Transverse colon (tissue), 3 donors: ENCODE measurements at regions not wholly inside any gene's neighbourhood (a gene's known extent, or its start where the extent isn't known, plus 50 kb on each side); places are given as distances from the start of the nearest gene placed in this dataset.

Source experiments
- EP300 ChIP-seq: sonication (generic); formaldehyde crosslinking; IDR thresholded peaks from one replicate; pipeline ENCODE4 v1.6.1; 2017; ENCODE audit warnings: antibody characterized with exemption, low read depth
- POLR2A ChIP-seq: fragments of 450-650 bp; IDR thresholded peaks from one replicate; pipeline ENCODE4 v1.6.1; 2016; ENCODE audit warnings: antibody characterized with exemption, mild to moderate bottlenecking, moderate library complexity
- TF ChIP-seq, protein P1 (sequence below), 5 experiments: fragments of 200-600 bp in 3 of 5; fragments of 450-650 bp in 2 of 5; sonication (generic) in 3 of 5; IDR thresholded peaks; 1 replicate in 2 of 5; 2 replicates in 3 of 5; pipeline ENCODE4 v1.5.1; 2016 to 2017; ENCODE audit warnings: antibody characterized with exemption in 5 of 5, inconsistent platforms in 3 of 5, mild to moderate bottlenecking in 2 of 5, moderate library complexity in 1 of 5

DNA sequence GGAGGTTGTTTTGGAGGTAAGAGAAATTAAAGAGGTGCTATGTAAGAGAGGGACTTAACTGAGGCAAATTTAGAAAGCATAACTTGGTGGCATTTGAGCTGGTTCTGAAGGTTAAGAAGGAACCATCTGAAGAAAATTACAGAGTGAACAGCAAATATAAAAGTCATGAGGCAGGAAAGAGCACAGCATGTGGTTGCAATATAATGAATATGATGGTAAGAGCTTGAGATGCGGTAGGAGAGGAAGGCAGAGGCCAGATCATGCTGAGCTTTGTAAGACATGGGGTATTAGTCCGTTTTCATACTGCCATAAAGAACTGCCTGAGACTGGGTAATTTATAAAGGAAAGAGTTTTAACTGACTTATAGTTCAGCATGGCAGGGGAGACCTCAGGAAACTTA lies 279.1 kb downstream of the UTRN start:
- TF ChIP-seq, protein P1, sequence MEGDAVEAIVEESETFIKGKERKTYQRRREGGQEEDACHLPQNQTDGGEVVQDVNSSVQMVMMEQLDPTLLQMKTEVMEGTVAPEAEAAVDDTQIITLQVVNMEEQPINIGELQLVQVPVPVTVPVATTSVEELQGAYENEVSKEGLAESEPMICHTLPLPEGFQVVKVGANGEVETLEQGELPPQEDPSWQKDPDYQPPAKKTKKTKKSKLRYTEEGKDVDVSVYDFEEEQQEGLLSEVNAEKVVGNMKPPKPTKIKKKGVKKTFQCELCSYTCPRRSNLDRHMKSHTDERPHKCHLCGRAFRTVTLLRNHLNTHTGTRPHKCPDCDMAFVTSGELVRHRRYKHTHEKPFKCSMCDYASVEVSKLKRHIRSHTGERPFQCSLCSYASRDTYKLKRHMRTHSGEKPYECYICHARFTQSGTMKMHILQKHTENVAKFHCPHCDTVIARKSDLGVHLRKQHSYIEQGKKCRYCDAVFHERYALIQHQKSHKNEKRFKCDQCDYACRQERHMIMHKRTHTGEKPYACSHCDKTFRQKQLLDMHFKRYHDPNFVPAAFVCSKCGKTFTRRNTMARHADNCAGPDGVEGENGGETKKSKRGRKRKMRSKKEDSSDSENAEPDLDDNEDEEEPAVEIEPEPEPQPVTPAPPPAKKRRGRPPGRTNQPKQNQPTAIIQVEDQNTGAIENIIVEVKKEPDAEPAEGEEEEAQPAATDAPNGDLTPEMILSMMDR (IDR thresholded peaks at IDR 0.05): no peak
- TF ChIP-seq POLR2A (no peak), EP300 (no peak)
